ENCODE measurements at regions not wholly inside any gene's neighbourhood (a gene's known extent, or its start where the extent isn't known, plus 50 kb on each side); places are given as distances from the start of the nearest gene placed in this dataset.

- TF ChIP-seq, protein P1, sequence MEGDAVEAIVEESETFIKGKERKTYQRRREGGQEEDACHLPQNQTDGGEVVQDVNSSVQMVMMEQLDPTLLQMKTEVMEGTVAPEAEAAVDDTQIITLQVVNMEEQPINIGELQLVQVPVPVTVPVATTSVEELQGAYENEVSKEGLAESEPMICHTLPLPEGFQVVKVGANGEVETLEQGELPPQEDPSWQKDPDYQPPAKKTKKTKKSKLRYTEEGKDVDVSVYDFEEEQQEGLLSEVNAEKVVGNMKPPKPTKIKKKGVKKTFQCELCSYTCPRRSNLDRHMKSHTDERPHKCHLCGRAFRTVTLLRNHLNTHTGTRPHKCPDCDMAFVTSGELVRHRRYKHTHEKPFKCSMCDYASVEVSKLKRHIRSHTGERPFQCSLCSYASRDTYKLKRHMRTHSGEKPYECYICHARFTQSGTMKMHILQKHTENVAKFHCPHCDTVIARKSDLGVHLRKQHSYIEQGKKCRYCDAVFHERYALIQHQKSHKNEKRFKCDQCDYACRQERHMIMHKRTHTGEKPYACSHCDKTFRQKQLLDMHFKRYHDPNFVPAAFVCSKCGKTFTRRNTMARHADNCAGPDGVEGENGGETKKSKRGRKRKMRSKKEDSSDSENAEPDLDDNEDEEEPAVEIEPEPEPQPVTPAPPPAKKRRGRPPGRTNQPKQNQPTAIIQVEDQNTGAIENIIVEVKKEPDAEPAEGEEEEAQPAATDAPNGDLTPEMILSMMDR (conservative IDR thresholded peaks at IDR 0.05; ENCODE audit: low read length) = no peak
- no peak for DNase-seq (ENCODE audit: low read depth)
- H3K4me3 ChIP-seq (ENCODE audit: low read length) = no peak overlapping the region
These were observed 180.6 kb upstream of the RBMS1 start for GRCh38 chr2:160674146-160674750.

DNA sequence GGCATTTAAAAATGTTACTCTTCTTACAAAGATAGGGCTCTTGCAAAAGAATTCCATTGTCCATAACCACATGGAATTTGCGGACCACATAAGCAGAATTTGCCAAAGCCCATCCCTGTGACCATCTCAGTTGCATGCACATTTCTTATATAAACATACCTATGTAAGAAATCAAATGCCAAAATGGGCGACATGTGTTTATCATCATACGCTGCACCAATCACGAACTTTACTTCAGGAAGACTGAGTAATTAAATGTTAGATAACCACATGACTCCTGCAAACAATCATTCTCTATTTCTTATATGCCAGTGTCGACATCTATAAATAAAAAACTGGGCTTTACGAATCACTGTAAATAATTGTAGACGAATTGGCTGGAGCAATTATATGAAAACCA is 186.1 kb upstream of the RBMS1 start:
- DNase-seq (ENCODE audit: low read depth) = peak; percentile 93
- H3K4me3 ChIP-seq (ENCODE audit: low read length) = no peak overlapping the region
- TF ChIP-seq, protein P1 (conservative IDR thresholded peaks at IDR 0.05; ENCODE audit: low read length) = no peak

DNA sequence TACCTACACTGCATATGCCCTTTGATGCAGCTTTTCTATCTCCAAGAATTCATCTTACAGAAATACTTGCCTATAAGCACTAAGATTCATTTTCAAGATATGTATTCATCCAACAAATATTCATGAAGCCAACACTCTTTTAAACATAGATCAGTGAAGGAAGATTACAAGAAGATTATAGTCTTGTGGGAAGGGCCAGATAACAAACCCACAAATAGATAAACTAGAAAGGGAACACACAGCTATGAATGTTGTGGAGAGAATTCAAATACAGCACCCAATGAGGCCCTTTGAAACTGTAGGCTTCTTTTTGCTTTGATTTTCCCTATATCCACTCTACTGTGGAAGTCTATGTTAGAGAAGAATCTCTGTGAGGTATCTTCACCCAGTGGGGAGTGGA is 186.7 kb upstream of the RBMS1 start:
- TF ChIP-seq, protein P1 (conservative IDR thresholded peaks at IDR 0.05; ENCODE audit: low read length) = no peak
- DNase-seq (ENCODE audit: low read depth) = no peak
- H3K4me3 ChIP-seq (ENCODE audit: low read length) = no peak overlapping the region

- DNase-seq (ENCODE audit: low read depth) = no peak
- no peak overlapping the region for H3K4me3 ChIP-seq (ENCODE audit: low read length)
- TF ChIP-seq, protein P1 (conservative IDR thresholded peaks at IDR 0.05; ENCODE audit: low read length) = no peak
These were observed 187.4 kb upstream of the RBMS1 start for GRCh38 chr2:160680974-160681373.

- TF ChIP-seq, protein P1 (conservative IDR thresholded peaks at IDR 0.05; ENCODE audit: low read length) = no peak
- no peak overlapping the region for H3K4me3 ChIP-seq (ENCODE audit: low read length)
- DNase-seq (ENCODE audit: low read depth) = no peak
These were observed 189.6 kb upstream of the RBMS1 start for GRCh38 chr2:160683206-160683605.

GRCh38 chr2:160687629-160688028 is 194.0 kb upstream of the RBMS1 start:
- H3K4me3 ChIP-seq (ENCODE audit: low read length) = no peak overlapping the region
- DNase-seq (ENCODE audit: low read depth) = no peak
- TF ChIP-seq, protein P1 (conservative IDR thresholded peaks at IDR 0.05; ENCODE audit: low read length) = no peak

DNA sequence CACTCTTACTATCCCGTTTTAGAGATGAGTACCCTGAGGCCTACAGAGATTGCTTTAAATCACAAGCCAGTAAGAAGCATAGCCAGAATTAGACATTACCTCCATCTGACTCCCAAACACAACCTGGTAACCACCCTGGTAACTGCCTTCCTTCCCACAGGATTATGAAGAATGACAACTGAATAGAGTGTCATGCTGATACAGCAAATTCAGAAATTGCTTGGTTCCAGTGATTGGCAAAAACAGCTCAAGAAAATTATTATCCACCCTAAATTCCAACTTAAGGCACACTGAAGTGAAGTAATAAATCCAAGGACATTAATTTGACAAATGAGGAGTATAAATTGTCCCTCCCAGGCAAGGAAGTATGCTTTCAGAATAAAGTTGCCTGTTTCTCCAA is 195.8 kb upstream of the RBMS1 start:
- TF ChIP-seq, protein P1 (conservative IDR thresholded peaks at IDR 0.05; ENCODE audit: low read length) = no peak
- H3K4me3 ChIP-seq (ENCODE audit: low read length) = no peak overlapping the region
- DNase-seq (ENCODE audit: low read depth) = no peak
